Naive thymus-derived CD4-positive, alpha-beta T cell (primary cell): ENCODE measurements at regions not wholly inside any gene's neighbourhood (a gene's known extent, or its start where the extent isn't known, plus 50 kb on each side); places are given as distances from the start of the nearest gene placed in this dataset.

ENCODE experiments used
- ATAC-seq: fragments of 150-1000 bp; cut with Tn5 transposase; 2 replicates; pipeline ENCODE4 v1.10.0; 2021; ENCODE audit warnings: mild to moderate bottlenecking, moderate library complexity
- CTCF ChIA-PET: fragments of 350-600 bp; sonication (Branson Sonifier 250); formaldehyde crosslinking; loops from one replicate; lab custom pipeline; 2021; ENCODE audit warnings: antibody characterized with exemption; lab: Charles Lee
- POLR2A ChIA-PET: fragments of 350-600 bp; sonication (Branson Sonifier 250); formaldehyde crosslinking; loops from one replicate; lab custom pipeline; 2021; ENCODE audit warnings: antibody characterized with exemption, inconsistent platforms; lab: Charles Lee
- DNase-seq, 9 donors: peaks; one replicate each; pipeline versions ENCODE4 v3.0.0 to v3.0.0-alpha.2; 2020 to 2022; ENCODE audit warnings: mixed read lengths in 1 of 9
- H3K27ac ChIP-seq: one replicate; pipeline ENCODE4 v1.7.0; 2013; ENCODE audit warnings: mild to moderate bottlenecking, low read depth, low read length, moderate library complexity
- H3K27me3 ChIP-seq, 2 donors: one replicate each; pipeline ENCODE4 v1.7.0; 2013; ENCODE audit warnings: low read length in 2 of 2, mild to moderate bottlenecking in 2 of 2, moderate library complexity in 2 of 2; ENCODE audit not compliant: control insufficient read depth in 2 of 2, insufficient read depth in 2 of 2
- H3K36me3 ChIP-seq, 3 experiments: 1 replicate in 2 of 3; 2 replicates in 1 of 3; pipeline ENCODE4 v1.7.0; 2013; ENCODE audit warnings: low read length in 3 of 3, mild to moderate bottlenecking in 3 of 3, moderate library complexity in 1 of 3; ENCODE audit not compliant: insufficient read depth in 3 of 3, control insufficient read depth in 2 of 3
- H3K4me1 ChIP-seq, 2 donors: one replicate each; pipeline ENCODE4 v1.7.0; 2013; ENCODE audit warnings: low read length in 2 of 2, mild to moderate bottlenecking in 2 of 2, moderate library complexity in 1 of 2; ENCODE audit not compliant: control insufficient read depth in 2 of 2, insufficient read depth in 2 of 2
- H3K4me3 ChIP-seq: 2 replicates; pipeline ENCODE4 v1.7.0; 2013; ENCODE audit warnings: mild to moderate bottlenecking, low read length
- H3K9me3 ChIP-seq, 3 experiments: 1 replicate in 2 of 3; 2 replicates in 1 of 3; pipeline ENCODE4 v1.7.0; 2013; ENCODE audit warnings: low read length in 3 of 3; ENCODE audit not compliant: control insufficient read depth in 2 of 3
- H3K27ac Mint-ChIP-seq, 9 donors: one replicate each; pipeline ENCODE4 v1.8.0; 2020 to 2022; ENCODE audit warnings: mixed read lengths in 9 of 9, mild to moderate bottlenecking in 8 of 9, moderate library complexity in 5 of 9, inconsistent platforms in 2 of 9
- H3K27me3 Mint-ChIP-seq, 5 donors: one replicate each; pipeline ENCODE4 v1.8.0; 2021 to 2022; ENCODE audit warnings: mixed read lengths in 5 of 5, mild to moderate bottlenecking in 1 of 5
- H3K36me3 Mint-ChIP-seq, 5 donors: one replicate each; pipeline ENCODE4 v1.8.0; 2020 to 2022; ENCODE audit warnings: mixed read lengths in 5 of 5, mild to moderate bottlenecking in 3 of 5, inconsistent platforms in 1 of 5
- H3K4me1 Mint-ChIP-seq, 7 donors: one replicate each; pipeline ENCODE4 v1.8.0; 2020 to 2022; ENCODE audit warnings: mixed read lengths in 7 of 7, mild to moderate bottlenecking in 3 of 7, inconsistent platforms in 1 of 7
- H3K4me3 Mint-ChIP-seq, 10 donors: one replicate each; pipeline ENCODE4 v1.8.0; 2020 to 2022; ENCODE audit warnings: mild to moderate bottlenecking in 10 of 10, mixed read lengths in 10 of 10, moderate library complexity in 6 of 10, inconsistent platforms in 2 of 10
- H3K9me3 Mint-ChIP-seq, 11 donors: one replicate each; pipeline ENCODE4 v1.8.0; 2020 to 2022; ENCODE audit warnings: mixed read lengths in 11 of 11, mild to moderate bottlenecking in 4 of 11, inconsistent platforms in 1 of 11, moderate library complexity in 1 of 11
- intact Hi-C, 2 donors: fragments of 100-400 bp; cut with micrococcal nuclease; formaldehyde crosslinking; loops; one replicate each; pipeline ENCODE4 v1.15.1; 2023

GRCh38 chr16:17724242-17724898 is 253.6 kb upstream of the XYLT1 start:
- intact Hi-C loops, result no loop called here
- Mint-ChIP-seq H3K4me1 (no peaks in the 10 kb centered on the region), H3K27ac (no peak overlapping the region), H3K9me3 (peaks cover 0 to 3% (median 0%) of the 10 kb centered on the region in 11 donors), H3K36me3 (no peaks in the 10 kb centered on the region), H3K4me3 (no peak overlapping the region), H3K27me3 (peaks cover 0 to 31% (median 15%) of the 10 kb centered on the region in 5 donors)
- no peaks in the 10 kb centered on the region for H3K36me3 ChIP-seq
- ChIA-PET CTCF (no interaction called here), POLR2A (no interaction called here)
- no peaks in the 10 kb centered on the region for H3K4me1 ChIP-seq
- DNase-seq (no peak), ATAC-seq (no peak)
- no peak overlapping the region for H3K27ac ChIP-seq
- no peaks in the 10 kb centered on the region for H3K27me3 ChIP-seq
- no peak overlapping the region for H3K4me3 ChIP-seq
- no peaks in the 10 kb centered on the region for H3K9me3 ChIP-seq

GRCh38 chr16:17723531-17724134 is 252.9 kb upstream of the XYLT1 start:
- H3K27me3 Mint-ChIP-seq, result peaks cover 0 to 28% (median 10%) of the 10 kb centered on the region in 5 donors
- no peak overlapping the region for H3K4me3 ChIP-seq
- no peaks in the 10 kb centered on the region for H3K27me3 ChIP-seq
- no peak overlapping the region for H3K27ac ChIP-seq
- H3K4me1 ChIP-seq, result no peaks in the 10 kb centered on the region
- no peaks in the 10 kb centered on the region for H3K9me3 ChIP-seq
- ATAC-seq, result no peak
- ChIA-PET CTCF (no interaction called here), POLR2A (no interaction called here)
- intact Hi-C loops, result no loop called here
- H3K36me3 Mint-ChIP-seq, result no peaks in the 10 kb centered on the region
- no peaks in the 10 kb centered on the region for H3K4me1 Mint-ChIP-seq
- peaks cover 0 to 3% (median 0%) of the 10 kb centered on the region in 11 donors for H3K9me3 Mint-ChIP-seq
- DNase-seq, result no peak
- no peaks in the 10 kb centered on the region for H3K36me3 ChIP-seq
- H3K27ac Mint-ChIP-seq, result no peak overlapping the region
- H3K4me3 Mint-ChIP-seq, result no peak overlapping the region

DNA sequence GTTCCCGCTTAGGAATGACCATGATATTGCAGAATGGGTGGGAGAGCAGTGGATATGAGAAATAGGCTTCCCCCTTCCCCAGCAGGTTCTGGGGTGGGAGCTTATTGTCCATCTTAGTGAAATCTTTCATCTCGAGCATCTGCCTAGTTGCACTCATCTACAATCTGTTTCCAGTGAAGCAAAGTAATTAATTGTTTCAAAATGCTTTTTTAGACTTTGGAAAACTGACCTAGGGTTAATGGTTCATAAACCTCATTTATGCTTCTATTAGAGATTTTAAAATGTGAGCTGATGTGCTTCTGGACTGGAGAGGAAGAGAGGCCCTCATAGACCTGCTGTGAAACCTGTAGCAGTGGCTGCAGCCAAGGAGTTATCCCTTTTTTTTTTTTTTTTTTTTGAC is 247.7 kb upstream of the XYLT1 start:
- DNase-seq (no peak), ATAC-seq (no peak)
- H3K36me3 ChIP-seq, result no peaks in the 10 kb centered on the region
- ChIA-PET POLR2A (no interaction called here), CTCF (no interaction called here)
- H3K27me3 ChIP-seq, result no peaks in the 10 kb centered on the region
- Mint-ChIP-seq H3K27ac (no peak overlapping the region), H3K4me1 (no peaks in the 10 kb centered on the region), H3K4me3 (no peak overlapping the region), H3K9me3 (peaks cover 0 to 6% (median 0%) of the 10 kb centered on the region in 11 donors), H3K36me3 (no peaks in the 10 kb centered on the region), H3K27me3 (peaks cover 0 to 28% (median 16%) of the 10 kb centered on the region in 5 donors)
- no peaks in the 10 kb centered on the region for H3K4me1 ChIP-seq
- intact Hi-C loops, result no loop called here
- no peaks in the 10 kb centered on the region for H3K9me3 ChIP-seq
- no peak overlapping the region for H3K27ac ChIP-seq
- H3K4me3 ChIP-seq, result no peak overlapping the region

GRCh38 chr16:17705847-17706246 is 235.1 kb upstream of the XYLT1 start:
- no peak for ATAC-seq
- POLR2A ChIA-PET, result no interaction called here
- H3K27me3 Mint-ChIP-seq, result peaks cover 0 to 24% (median 7%) of the 10 kb centered on the region in 5 donors
- H3K4me1 ChIP-seq, result no peaks in the 10 kb centered on the region
- H3K36me3 ChIP-seq, result no peaks in the 10 kb centered on the region
- H3K4me3 ChIP-seq, result no peak overlapping the region
- H3K27me3 ChIP-seq, result no peaks in the 10 kb centered on the region
- no peak overlapping the region for H3K4me3 Mint-ChIP-seq
- intact Hi-C loops, result no loop called here
- H3K27ac Mint-ChIP-seq, result no peak overlapping the region
- CTCF ChIA-PET, result no interaction called here
- no peaks in the 10 kb centered on the region for H3K36me3 Mint-ChIP-seq
- H3K9me3 ChIP-seq, result no peaks in the 10 kb centered on the region
- H3K27ac ChIP-seq, result no peak overlapping the region
- peaks cover 0 to 15% (median 3%) of the 10 kb centered on the region in 11 donors for H3K9me3 Mint-ChIP-seq
- H3K4me1 Mint-ChIP-seq, result no peaks in the 10 kb centered on the region
- no peak for DNase-seq

GRCh38 chr16:17696616-17697015 is 225.9 kb upstream of the XYLT1 start:
- Mint-ChIP-seq H3K4me1 (no peaks in the 10 kb centered on the region), H3K9me3 (peaks cover 0 to 3% (median 0%) of the 10 kb centered on the region in 11 donors), H3K27ac (no peak overlapping the region), H3K27me3 (peaks cover 0 to 50% (median 42%) of the 10 kb centered on the region in 5 donors), H3K4me3 (no peak overlapping the region), H3K36me3 (no peaks in the 10 kb centered on the region)
- no peaks in the 10 kb centered on the region for H3K27me3 ChIP-seq
- intact Hi-C loops, result no loop called here
- H3K36me3 ChIP-seq, result no peaks in the 10 kb centered on the region
- H3K4me1 ChIP-seq, result no peaks in the 10 kb centered on the region
- CTCF ChIA-PET, result no interaction called here
- no peak overlapping the region for H3K27ac ChIP-seq
- POLR2A ChIA-PET, result no interaction called here
- H3K4me3 ChIP-seq, result no peak overlapping the region
- H3K9me3 ChIP-seq, result no peaks in the 10 kb centered on the region
- no peak for ATAC-seq
- DNase-seq, result no peak

GRCh38 chr16:17692484-17692883 is 221.7 kb upstream of the XYLT1 start:
- no peak overlapping the region for H3K4me3 Mint-ChIP-seq
- H3K27ac ChIP-seq, result no peak overlapping the region
- no peaks in the 10 kb centered on the region for H3K36me3 Mint-ChIP-seq
- no peaks in the 10 kb centered on the region for H3K9me3 ChIP-seq
- no peak overlapping the region for H3K4me3 ChIP-seq
- H3K27me3 ChIP-seq, result no peaks in the 10 kb centered on the region
- CTCF ChIA-PET, result no interaction called here
- intact Hi-C loops, result no loop called here
- ATAC-seq, result no peak
- no peak overlapping the region for H3K27ac Mint-ChIP-seq
- peaks cover 0 to 34% (median 20%) of the 10 kb centered on the region in 5 donors for H3K27me3 Mint-ChIP-seq
- no peaks in the 10 kb centered on the region for H3K4me1 ChIP-seq
- no peaks in the 10 kb centered on the region for H3K4me1 Mint-ChIP-seq
- no peak for DNase-seq
- no peaks in the 10 kb centered on the region for H3K36me3 ChIP-seq
- POLR2A ChIA-PET, result no interaction called here
- peaks cover 0 to 3% (median 0%) of the 10 kb centered on the region in 11 donors for H3K9me3 Mint-ChIP-seq

DNA sequence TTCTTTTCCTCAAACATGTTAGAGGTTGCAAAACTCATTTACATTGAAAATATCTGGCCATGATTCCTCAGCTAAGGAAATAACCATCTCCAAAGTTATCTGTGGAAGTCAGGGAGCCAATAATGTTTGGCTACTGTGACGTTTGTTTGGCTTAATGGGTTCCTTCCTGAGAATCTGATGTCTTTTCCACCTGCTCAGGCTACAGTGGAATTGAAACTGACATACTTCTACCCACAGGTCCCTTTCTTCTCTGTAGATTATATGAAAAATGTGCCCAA is 221.1 kb upstream of the XYLT1 start:
- POLR2A ChIA-PET, result no interaction called here
- intact Hi-C loops, result no loop called here
- no peaks in the 10 kb centered on the region for H3K36me3 Mint-ChIP-seq
- no peak overlapping the region for H3K27ac ChIP-seq
- peaks cover 0 to 2% (median 0%) of the 10 kb centered on the region in 11 donors for H3K9me3 Mint-ChIP-seq
- DNase-seq (no peak), ATAC-seq (no peak)
- H3K4me1 ChIP-seq, result no peaks in the 10 kb centered on the region
- no peaks in the 10 kb centered on the region for H3K4me1 Mint-ChIP-seq
- CTCF ChIA-PET, result no interaction called here
- no peak overlapping the region for H3K27ac Mint-ChIP-seq
- H3K9me3 ChIP-seq, result no peaks in the 10 kb centered on the region
- peaks cover 0 to 37% (median 20%) of the 10 kb centered on the region in 5 donors for H3K27me3 Mint-ChIP-seq
- H3K4me3 Mint-ChIP-seq, result no peak overlapping the region
- H3K36me3 ChIP-seq, result no peaks in the 10 kb centered on the region
- H3K4me3 ChIP-seq, result no peak overlapping the region
- H3K27me3 ChIP-seq, result no peaks in the 10 kb centered on the region
